SJCRH30 (cell line): ENCODE measurements at regions not wholly inside any gene's neighbourhood (a gene's known extent, or its start where the extent isn't known, plus 50 kb on each side); places are given as distances from the start of the nearest gene placed in this dataset.

Experiments used
- DNase-seq, 2 experiments: peaks; one replicate each; pipeline ENCODE4 v3.0.0-alpha.2; 2015 to 2020
- H3K27ac ChIP-seq: fragments of 250-450 bp; sonication (Bioruptor Pico); 2 replicates; pipeline ENCODE4 v1.5.1; 2020; ENCODE audit warnings: mild to moderate bottlenecking, moderate library complexity
- H3K27me3 ChIP-seq: fragments of 250-450 bp; sonication (Bioruptor Pico); 2 replicates; pipeline ENCODE4 v1.5.1; 2020; ENCODE audit warnings: mild to moderate bottlenecking, moderate library complexity
- H3K36me3 ChIP-seq: fragments of 250-450 bp; sonication (Bioruptor Pico); 2 replicates; pipeline ENCODE4 v1.5.1; 2020; ENCODE audit warnings: mild to moderate bottlenecking, moderate library complexity
- H3K4me1 ChIP-seq: fragments of 250-450 bp; sonication (Bioruptor Pico); 2 replicates; pipeline ENCODE4 v1.5.1; 2020; ENCODE audit warnings: mild to moderate bottlenecking, moderate library complexity
- H3K4me3 ChIP-seq: fragments of 250-450 bp; sonication (Bioruptor Pico); 2 replicates; pipeline ENCODE4 v1.5.1; 2020; ENCODE audit warnings: mild to moderate bottlenecking, moderate library complexity
- H3K9me3 ChIP-seq: fragments of 250-450 bp; sonication (Bioruptor Pico); replicated peaks from 2 replicates; pipeline ENCODE4 v1.5.1; 2020; ENCODE audit warnings: mild to moderate bottlenecking, moderate library complexity

- Histone ChIP-seq H3K27ac (no peak overlapping the region), H3K4me1 (no peaks in the 10 kb centered on the region), H3K36me3 (no peaks in the 10 kb centered on the region), H3K27me3 (no peaks in the 10 kb centered on the region), H3K4me3 (no peak overlapping the region), H3K9me3 (no peaks in the 10 kb centered on the region)
- DNase-seq = no peak
These were observed 1063.2 kb upstream of the TENM4 start for GRCh38 chr11:80503990-80504389.

DNA sequence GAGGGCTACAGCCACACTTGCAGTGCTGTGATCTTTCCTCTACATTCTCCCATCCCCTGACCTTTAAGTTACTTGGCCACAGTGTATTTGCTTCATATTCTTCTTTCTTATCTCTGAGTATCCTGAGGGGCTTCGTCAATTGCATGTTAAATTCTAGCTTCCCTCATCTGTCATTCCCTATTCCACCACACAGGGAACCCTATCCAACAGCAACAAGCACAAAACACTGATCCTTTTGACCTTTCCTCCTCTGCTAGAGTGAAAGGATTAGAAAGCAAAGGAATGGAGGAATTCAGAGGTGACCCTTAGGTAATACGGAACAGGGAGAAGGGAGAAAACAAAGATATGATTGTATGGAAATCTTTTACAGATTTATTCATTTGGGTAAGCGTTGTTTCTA is 1061.7 kb upstream of the TENM4 start:
- H3K27me3 ChIP-seq = no peaks in the 10 kb centered on the region

GRCh38 chr11:80495116-80495515 is 1054.3 kb upstream of the TENM4 start:
- Histone ChIP-seq H3K4me1 (no peaks in the 10 kb centered on the region), H3K27ac (no peak overlapping the region)
- no peak for DNase-seq

More for the DNA sequence above, 1061.7 kb upstream of the TENM4 start:
- DNase-seq = no peak
- H3K27ac ChIP-seq = no peak overlapping the region
- no peaks in the 10 kb centered on the region for H3K4me1 ChIP-seq
- H3K9me3 ChIP-seq = no peaks in the 10 kb centered on the region
- no peaks in the 10 kb centered on the region for H3K36me3 ChIP-seq
- no peak overlapping the region for H3K4me3 ChIP-seq

DNA sequence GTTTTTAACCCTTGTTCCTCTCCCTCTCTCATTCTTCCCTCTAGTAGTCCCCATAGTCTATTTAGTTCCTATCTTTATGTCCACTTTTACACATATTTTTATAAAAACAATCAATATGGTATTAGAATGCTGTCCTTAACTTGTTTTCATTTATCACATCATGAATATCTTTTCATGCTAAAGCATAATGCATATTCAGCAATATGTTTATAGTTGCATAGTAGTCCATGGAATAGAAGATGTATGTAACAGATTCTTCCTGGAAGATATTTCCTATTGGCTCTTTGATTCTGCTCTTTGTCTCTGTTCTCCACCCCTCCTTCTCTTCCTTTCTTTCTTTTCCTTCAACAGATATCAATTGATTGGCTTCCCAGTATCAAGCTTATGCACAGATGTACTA is 1047.1 kb upstream of the TENM4 start:
- H3K9me3 ChIP-seq = no peaks in the 10 kb centered on the region
- no peaks in the 10 kb centered on the region for H3K36me3 ChIP-seq
- H3K4me1 ChIP-seq = no peaks in the 10 kb centered on the region
- no peak overlapping the region for H3K27ac ChIP-seq
- DNase-seq = no peak
- H3K4me3 ChIP-seq = no peak overlapping the region
- no peaks in the 10 kb centered on the region for H3K27me3 ChIP-seq

More at GRCh38 chr11:80495116-80495515, 1054.3 kb upstream of the TENM4 start:
- Histone ChIP-seq H3K27me3 (no peaks in the 10 kb centered on the region), H3K9me3 (no peaks in the 10 kb centered on the region), H3K4me3 (no peak overlapping the region), H3K36me3 (no peaks in the 10 kb centered on the region)

- Histone ChIP-seq H3K27me3 (no peaks in the 10 kb centered on the region), H3K27ac (no peak overlapping the region), H3K9me3 (no peaks in the 10 kb centered on the region), H3K4me1 (no peaks in the 10 kb centered on the region), H3K4me3 (no peak overlapping the region), H3K36me3 (no peaks in the 10 kb centered on the region)
- DNase-seq = no peak
These were observed 1045.8 kb upstream of the TENM4 start for GRCh38 chr11:80486678-80487077.

- H3K27me3 ChIP-seq = no peaks in the 10 kb centered on the region
- H3K27ac ChIP-seq = no peak overlapping the region
- DNase-seq = no peak
- H3K9me3 ChIP-seq = no peaks in the 10 kb centered on the region
- no peak overlapping the region for H3K4me3 ChIP-seq
- no peaks in the 10 kb centered on the region for H3K4me1 ChIP-seq
- H3K36me3 ChIP-seq = no peaks in the 10 kb centered on the region
These were observed 1036.3 kb upstream of the TENM4 start for GRCh38 chr11:80477178-80477577.

DNA sequence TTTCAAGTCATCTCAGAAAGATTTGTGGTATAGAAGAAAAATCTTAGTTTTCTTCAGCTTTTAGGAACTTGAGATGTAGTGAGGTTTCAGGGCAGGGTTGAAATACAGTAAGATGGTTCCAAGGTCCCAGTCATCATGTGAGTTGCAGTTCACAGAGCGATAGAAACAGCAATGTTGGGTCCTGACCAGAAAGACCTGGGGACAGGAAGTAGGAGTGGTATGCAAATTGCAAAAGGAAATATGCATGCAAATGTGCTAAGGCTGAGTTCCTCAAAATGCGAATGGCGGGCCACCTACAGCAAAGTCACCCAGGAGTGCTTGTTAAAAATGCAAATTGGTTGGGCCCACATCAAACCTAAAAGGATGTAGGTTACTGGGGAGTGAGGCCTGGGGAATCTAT is 1032.7 kb upstream of the TENM4 start:
- H3K36me3 ChIP-seq = no peaks in the 10 kb centered on the region

DNA sequence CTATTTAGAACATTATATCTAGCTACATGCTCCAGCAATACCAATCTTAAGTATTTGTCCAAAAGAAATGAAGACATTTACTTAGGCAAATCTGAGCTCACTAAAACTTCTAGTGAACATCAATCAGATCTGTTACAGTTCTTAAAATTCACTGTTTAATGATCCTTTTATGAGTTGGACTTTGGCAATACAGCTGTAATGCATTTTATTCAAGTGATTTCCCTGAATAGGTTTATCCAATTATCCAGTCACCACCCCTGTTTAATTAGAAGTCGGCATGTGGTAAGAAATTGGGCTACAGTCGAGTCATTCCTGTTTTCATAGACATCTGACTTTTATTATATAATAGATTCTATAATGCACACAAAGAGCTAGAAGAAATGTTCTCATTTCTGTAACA is 1029.0 kb upstream of the TENM4 start:
- H3K27ac ChIP-seq = no peak overlapping the region

More for the DNA sequence above, 1032.7 kb upstream of the TENM4 start:
- no peaks in the 10 kb centered on the region for H3K9me3 ChIP-seq
- no peak for DNase-seq
- no peaks in the 10 kb centered on the region for H3K27me3 ChIP-seq
- no peak overlapping the region for H3K27ac ChIP-seq
- no peaks in the 10 kb centered on the region for H3K4me1 ChIP-seq
- no peak overlapping the region for H3K4me3 ChIP-seq

GRCh38 chr11:80466570-80466969 is 1025.7 kb upstream of the TENM4 start:
- DNase-seq = no peak
- H3K4me1 ChIP-seq = no peaks in the 10 kb centered on the region
- no peaks in the 10 kb centered on the region for H3K9me3 ChIP-seq
- H3K4me3 ChIP-seq = no peak overlapping the region
- H3K27ac ChIP-seq = no peak overlapping the region
- no peaks in the 10 kb centered on the region for H3K27me3 ChIP-seq
- H3K36me3 ChIP-seq = no peaks in the 10 kb centered on the region

More for the DNA sequence above, 1029.0 kb upstream of the TENM4 start:
- no peaks in the 10 kb centered on the region for H3K9me3 ChIP-seq
- H3K4me1 ChIP-seq = no peaks in the 10 kb centered on the region
- H3K4me3 ChIP-seq = no peak overlapping the region
- H3K36me3 ChIP-seq = no peaks in the 10 kb centered on the region
- no peak for DNase-seq
- no peaks in the 10 kb centered on the region for H3K27me3 ChIP-seq

GRCh38 chr11:80462211-80462610 is 1021.4 kb upstream of the TENM4 start:
- H3K9me3 ChIP-seq = no peaks in the 10 kb centered on the region
- H3K36me3 ChIP-seq = no peaks in the 10 kb centered on the region
- no peaks in the 10 kb centered on the region for H3K4me1 ChIP-seq
- DNase-seq = no peak
- H3K27me3 ChIP-seq = no peaks in the 10 kb centered on the region
- H3K4me3 ChIP-seq = no peak overlapping the region
- H3K27ac ChIP-seq = no peak overlapping the region

- Histone ChIP-seq H3K4me3 (no peak overlapping the region), H3K4me1 (no peaks in the 10 kb centered on the region), H3K36me3 (no peaks in the 10 kb centered on the region), H3K9me3 (no peaks in the 10 kb centered on the region), H3K27me3 (no peaks in the 10 kb centered on the region), H3K27ac (no peak overlapping the region)
- DNase-seq = no peak
These were observed 1017.5 kb upstream of the TENM4 start for GRCh38 chr11:80458376-80458775.

DNA sequence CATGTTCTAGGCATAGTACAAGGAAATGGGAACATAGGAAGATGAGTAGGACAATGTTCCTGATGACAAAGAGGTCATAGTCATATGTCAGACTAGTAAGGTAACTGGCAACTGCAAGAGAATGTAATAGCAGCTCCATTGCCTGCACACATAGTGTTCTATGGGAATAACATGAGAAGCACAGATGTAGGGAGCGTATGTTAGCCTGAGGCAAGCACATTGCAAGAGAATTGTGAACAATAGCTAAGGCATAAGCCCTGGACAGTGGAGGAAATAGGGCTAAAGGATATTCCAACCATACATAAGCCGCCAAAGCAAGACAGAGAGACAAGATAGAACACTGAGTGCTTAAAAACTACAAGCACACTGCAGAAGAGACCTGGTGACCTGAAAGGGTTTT is 1017.0 kb upstream of the TENM4 start:
- H3K27ac ChIP-seq = no peak overlapping the region

GRCh38 chr11:80455818-80456217 is 1015.0 kb upstream of the TENM4 start:
- H3K4me3 ChIP-seq = no peak overlapping the region
- H3K27ac ChIP-seq = no peak overlapping the region
- no peaks in the 10 kb centered on the region for H3K36me3 ChIP-seq
- no peaks in the 10 kb centered on the region for H3K4me1 ChIP-seq
- no peaks in the 10 kb centered on the region for H3K9me3 ChIP-seq
- H3K27me3 ChIP-seq = no peaks in the 10 kb centered on the region
- no peak for DNase-seq

More for the DNA sequence above, 1017.0 kb upstream of the TENM4 start:
- Histone ChIP-seq H3K27me3 (no peaks in the 10 kb centered on the region), H3K4me1 (no peaks in the 10 kb centered on the region), H3K4me3 (no peak overlapping the region), H3K36me3 (no peaks in the 10 kb centered on the region), H3K9me3 (no peaks in the 10 kb centered on the region)
- no peak for DNase-seq

GRCh38 chr11:80451105-80451504 is 1010.3 kb upstream of the TENM4 start:
- Histone ChIP-seq H3K9me3 (no peaks in the 10 kb centered on the region), H3K27ac (no peak overlapping the region), H3K27me3 (no peaks in the 10 kb centered on the region), H3K4me1 (no peaks in the 10 kb centered on the region), H3K4me3 (no peak overlapping the region), H3K36me3 (no peaks in the 10 kb centered on the region)
- no peak for DNase-seq

- Histone ChIP-seq H3K27ac (no peak overlapping the region), H3K4me1 (no peaks in the 10 kb centered on the region), H3K27me3 (no peaks in the 10 kb centered on the region), H3K9me3 (no peaks in the 10 kb centered on the region), H3K36me3 (no peaks in the 10 kb centered on the region), H3K4me3 (no peak overlapping the region)
- no peak for DNase-seq
These were observed 1007.9 kb upstream of the TENM4 start for GRCh38 chr11:80448709-80449108.

GRCh38 chr11:80443177-80443576 is 1002.3 kb upstream of the TENM4 start:
- Histone ChIP-seq H3K27ac (no peak overlapping the region), H3K36me3 (no peaks in the 10 kb centered on the region), H3K9me3 (no peaks in the 10 kb centered on the region), H3K4me3 (no peak overlapping the region), H3K27me3 (no peaks in the 10 kb centered on the region), H3K4me1 (no peaks in the 10 kb centered on the region)
- no peak for DNase-seq

DNA sequence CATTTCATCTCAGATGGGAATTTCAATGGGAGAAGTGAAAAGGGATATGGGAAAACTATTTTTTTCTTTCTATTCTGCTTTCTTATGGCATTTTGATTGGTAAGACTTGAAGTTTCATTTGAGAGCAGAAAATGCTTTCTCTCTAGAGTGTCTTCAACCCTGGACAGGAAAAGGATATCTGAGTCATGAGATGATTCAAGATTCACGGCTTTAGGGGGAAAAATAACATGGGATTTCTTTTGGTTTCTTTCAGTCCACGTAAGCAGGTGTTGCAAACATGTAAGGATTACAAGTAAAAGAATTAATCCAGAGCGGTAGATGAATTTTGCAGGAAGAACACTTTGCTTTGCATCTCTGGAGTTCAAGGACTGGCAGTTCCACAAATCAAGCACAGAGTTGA is 1001.0 kb upstream of the TENM4 start:
- H3K36me3 ChIP-seq = no peaks in the 10 kb centered on the region
- no peak overlapping the region for H3K27ac ChIP-seq
- no peaks in the 10 kb centered on the region for H3K27me3 ChIP-seq
- H3K9me3 ChIP-seq = no peaks in the 10 kb centered on the region
- H3K4me3 ChIP-seq = no peak overlapping the region
- DNase-seq = no peak
- no peaks in the 10 kb centered on the region for H3K4me1 ChIP-seq
